HG02571 (cell line): ENCODE measurements at regions not wholly inside any gene's neighbourhood (a gene's known extent, or its start where the extent isn't known, plus 50 kb on each side); places are given as distances from the start of the nearest gene placed in this dataset.

Experiments used
- ATAC-seq: cut with Tn5 transposase; IDR thresholded peaks from one replicate; pipeline ENCODE4 v1.9.1; 2021; ENCODE audit warnings: mild to moderate bottlenecking, moderate library complexity; ENCODE audit not compliant: unreplicated experiment

DNA sequence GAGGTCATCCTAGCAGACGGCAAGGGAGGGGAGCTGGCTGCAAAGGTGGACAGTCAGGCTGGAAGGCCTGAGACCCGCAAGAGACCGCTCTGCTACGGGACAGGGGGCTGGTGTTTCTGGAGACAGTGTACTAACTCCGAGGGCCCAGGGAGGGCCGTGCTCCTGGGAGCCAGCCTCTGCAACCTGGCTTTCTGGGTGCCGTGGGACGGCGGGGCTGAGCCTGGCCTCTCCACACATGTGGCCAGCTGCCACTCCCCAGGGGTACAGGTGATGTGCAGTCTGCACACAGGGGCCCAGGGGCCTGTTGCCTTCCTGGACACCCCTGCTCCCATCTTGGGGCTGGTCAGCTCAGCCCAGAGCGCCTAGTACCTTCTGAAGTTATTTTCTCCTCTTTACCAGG, 92.2 kb downstream of the MRPL36 start:
- ATAC-seq: no peak

DNA sequence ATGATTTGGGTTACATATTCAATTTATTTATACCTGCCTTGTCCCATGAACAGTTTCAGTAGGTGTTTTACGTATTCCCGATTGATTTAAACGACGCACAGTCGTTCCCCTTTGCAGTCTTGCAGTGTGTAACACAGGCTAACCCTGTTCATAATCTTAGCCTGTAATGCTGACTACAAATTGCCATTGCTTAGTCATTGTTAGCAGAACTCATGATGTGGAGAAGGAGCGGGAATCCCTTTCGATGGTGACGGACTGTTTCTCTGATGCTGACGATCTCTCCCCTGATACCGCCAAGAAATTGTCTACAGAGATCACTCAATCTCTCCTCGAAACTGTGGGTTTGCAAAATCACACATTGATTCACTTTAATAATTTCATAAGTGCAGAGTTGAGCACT, 93.2 kb downstream of the MRPL36 start:
- no peak for ATAC-seq

DNA sequence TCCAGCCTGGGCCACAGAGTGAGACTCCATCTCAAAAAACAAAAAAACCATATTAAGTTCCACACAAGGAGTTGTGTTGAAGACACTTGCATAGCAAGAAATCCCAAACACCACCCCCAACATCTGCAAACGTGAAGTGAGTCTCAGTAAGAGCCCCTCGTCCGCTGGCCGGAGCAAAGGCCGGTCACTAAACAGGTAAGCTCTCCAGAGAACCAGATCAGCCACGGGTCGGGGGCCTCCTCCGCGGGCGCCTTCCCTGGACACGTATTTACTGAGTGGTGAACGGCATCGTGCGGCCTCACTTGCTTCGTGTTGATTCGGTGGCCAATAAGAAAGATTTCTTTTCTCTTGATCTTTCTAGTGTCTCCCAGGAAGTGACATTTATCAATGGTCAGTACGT, 93.6 kb downstream of the MRPL36 start:
- ATAC-seq: no peak

DNA sequence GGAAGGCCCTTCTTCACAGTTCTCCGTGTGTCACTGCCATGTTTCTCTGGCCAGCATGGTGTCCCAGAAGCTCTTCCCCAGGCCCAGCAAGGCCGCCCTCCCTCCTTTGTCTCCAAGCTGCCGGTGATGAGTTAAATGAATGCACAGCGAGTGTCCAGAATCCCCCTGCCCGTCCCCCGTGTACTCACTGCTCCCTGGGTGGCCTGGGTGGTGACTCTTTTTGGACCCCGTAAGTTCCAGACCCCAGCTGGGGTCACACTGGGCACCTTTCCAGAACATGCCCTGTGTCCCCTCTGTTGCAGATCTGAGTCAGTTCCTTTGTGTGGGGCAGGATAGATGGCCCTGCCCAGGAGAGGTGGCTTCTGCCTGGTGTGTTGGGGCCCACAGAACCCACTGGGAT, 95.0 kb downstream of the MRPL36 start:
- ATAC-seq: no peak

DNA sequence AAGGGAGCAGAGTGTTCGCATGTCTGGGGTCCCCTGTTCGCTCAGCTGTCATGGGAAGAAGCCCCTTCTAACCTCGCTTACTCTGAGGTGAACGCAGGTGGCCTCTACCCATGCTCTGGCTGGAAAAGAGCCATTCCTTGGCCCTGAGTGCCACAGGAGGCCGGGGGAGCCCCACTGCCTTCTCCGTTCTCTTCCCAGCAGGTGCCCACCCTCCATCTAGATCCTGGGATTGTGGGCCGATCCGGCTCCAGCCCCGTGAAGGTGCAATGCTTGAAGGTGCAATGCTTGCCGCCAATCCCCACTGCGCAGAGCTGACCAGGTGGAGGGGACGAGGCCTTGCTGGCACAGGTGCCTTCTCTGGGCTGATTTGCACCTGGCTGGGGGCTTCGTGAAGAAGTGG, 95.4 kb downstream of the MRPL36 start:
- no peak for ATAC-seq

DNA sequence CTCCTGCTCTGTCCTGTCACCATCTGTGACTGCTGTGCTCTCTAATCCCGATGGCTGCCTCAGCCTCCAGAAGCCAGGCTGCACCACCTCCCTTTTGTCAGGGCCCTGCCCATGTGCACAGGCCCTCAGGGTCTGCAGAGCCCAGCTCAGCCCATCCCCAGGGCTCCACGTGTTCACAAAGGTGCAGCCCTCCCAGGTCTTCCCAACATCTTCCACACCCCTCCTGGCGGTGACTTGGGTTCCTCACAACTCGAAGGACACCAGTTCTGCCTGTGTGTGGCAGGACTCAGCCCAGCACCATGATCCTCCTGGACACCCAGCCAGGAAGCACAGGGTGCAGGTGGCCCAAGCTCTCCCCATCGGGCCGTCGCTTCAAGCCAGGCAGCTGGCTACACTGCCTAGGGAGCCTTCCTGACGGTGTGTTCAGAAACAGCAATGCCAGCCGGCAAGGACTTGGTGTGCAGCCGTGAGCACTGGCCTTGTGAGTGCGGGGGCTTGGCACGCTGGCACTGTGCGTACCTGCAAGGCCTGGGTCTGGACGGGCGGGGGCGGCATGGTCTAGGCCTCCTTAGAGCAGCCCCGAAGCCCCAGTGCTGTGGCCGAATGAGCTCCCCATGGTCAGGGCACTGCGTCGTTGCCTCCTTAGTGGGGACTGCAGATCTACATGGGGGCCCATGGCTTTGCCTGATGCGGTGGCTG, 96.1 kb downstream of the MRPL36 start:
- ATAC-seq: no peak

DNA sequence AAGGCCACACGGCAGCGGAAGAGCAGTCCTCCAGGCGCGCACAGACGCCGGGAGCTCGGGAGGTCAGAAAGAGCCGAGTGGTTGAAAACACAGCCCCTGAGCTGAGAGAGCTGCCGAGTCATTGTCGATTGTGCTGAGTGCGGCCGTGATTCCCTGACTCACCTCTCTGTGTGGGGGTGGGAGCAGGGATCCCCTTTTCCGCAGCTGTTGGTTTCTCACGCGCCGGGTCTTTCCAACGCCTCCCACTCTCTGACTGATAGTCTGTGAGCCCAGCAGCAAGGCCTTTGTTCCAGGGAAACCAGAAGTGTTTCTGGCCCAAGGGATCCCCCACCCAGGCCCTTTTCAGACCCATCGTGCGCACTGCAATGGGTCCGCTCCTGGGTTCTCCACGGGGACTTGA, 97.3 kb downstream of the MRPL36 start:
- ATAC-seq: no peak

DNA sequence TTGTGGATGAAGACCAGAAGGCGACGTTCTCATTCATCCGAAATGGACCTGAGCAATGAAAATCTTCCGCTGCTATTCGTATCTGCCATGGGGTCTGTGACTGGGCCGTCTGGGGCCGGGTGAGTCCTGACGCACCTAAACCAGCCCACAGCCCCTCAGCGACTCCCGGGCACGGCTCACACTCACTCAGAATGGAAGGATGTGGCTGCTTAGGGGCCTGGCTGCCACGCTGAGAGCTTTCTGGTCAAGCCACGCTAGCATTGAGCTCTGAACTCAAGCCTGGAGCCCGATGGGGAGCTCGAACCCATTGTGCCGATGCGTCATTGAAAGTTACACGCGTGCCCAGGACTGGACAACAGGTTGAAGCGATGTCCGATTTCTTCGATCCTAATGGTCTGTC, 97.8 kb downstream of the MRPL36 start:
- ATAC-seq: no peak

DNA sequence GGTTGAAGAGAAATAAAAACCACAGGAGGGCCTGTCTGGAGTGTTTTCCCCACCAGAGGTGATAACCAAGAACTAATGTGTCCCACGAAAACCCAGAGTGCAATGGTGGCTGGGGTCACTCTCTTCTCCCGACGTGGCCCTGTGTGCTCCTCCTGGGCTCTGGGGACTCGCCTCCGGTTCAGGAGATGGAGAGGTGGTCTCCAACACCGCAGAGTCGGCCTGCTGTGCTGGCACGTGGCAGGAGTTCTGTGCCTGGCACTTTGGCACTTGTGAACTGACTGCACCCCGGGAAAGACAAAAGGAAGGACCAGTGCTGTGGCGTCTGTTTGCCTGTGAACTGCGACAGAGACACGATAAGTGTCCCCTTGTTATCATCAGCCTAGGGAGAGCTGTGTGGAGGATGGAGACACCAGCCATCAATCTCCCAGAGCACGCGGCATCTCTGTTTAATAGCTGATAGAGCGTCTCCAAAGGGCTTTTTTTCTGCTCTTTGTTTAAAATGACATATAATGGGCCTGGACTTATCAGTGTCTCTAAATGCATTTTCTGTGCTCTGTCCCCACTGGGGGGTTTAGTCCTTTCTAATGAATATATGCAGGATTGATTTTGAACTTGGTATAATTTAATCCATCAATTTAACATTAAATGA, 98.3 kb downstream of the MRPL36 start:
- ATAC-seq: no peak

DNA sequence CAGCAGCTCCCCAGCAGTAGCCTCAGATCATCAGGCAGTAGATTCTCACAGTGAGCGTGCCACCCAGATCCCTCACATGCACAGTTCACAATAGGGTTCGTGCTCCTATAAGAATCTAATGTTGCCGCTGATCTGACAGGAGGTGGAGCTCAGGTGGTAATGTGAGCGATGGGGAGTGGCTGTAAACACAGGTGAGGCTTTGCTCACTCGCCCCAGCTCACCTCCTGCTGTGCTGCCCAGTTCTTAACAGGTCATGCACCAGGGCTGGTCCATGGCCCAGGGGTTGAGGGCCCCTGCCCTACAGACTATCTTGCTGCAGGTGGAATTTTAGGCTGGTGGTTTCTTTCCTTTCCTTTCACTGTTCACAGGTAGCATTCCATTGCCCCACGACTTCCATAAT, 100.2 kb downstream of the MRPL36 start:
- no peak for ATAC-seq

DNA sequence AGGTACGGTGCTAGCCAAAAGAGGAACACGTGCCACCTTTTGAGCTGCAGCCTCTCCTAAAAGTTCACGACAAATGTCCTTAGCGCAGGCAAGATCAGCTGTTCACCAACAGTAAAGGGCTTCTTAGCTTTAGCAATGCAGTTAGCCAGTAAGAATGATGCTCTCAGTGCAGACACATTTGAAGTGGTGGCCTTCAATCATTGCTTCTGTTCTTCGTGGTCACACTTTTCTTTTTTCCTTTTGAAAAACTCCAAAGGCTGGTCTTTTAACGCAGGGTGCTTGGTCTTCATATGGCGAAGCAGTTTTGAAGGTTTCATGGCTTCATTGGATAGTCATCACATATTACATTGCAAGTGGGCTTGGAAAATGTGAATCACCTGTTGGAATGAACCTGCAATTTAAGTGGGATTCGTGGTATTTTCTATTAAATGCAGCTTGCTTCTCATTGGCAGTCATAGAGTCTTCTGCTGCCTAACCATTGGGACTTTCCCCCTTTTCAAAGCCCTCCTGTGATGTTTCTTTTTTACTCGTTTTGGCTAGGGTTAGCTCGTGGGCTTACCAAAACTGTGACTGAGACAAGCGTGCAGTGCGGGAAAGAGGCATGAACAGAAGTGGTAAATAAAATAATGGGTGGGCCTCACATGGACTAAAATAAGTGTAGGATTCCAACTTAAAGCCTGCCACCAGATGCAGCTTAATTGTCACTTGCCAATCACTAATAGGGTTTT, 100.9 kb downstream of the MRPL36 start:
- ATAC-seq: no peak

DNA sequence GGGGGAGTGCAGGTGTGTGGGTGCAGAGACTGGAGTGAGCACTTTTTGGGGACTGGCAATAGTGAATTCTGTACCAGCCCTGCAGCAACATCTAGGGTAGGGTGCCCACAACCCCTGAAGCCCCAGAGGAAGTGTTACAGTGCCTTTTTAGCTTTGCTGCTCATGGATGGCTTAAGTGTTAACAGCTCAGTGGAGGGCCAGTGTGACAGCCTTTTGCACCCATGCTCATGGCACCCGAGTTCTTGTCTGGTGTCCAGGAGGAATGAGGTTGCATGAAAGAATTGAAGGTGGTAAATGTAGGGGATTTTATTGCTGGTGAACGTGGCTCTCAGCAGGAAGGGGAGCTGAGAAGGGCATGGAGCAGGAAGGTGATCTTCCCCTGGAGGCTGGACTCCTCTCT, 107.3 kb downstream of the MRPL36 start:
- no peak for ATAC-seq

DNA sequence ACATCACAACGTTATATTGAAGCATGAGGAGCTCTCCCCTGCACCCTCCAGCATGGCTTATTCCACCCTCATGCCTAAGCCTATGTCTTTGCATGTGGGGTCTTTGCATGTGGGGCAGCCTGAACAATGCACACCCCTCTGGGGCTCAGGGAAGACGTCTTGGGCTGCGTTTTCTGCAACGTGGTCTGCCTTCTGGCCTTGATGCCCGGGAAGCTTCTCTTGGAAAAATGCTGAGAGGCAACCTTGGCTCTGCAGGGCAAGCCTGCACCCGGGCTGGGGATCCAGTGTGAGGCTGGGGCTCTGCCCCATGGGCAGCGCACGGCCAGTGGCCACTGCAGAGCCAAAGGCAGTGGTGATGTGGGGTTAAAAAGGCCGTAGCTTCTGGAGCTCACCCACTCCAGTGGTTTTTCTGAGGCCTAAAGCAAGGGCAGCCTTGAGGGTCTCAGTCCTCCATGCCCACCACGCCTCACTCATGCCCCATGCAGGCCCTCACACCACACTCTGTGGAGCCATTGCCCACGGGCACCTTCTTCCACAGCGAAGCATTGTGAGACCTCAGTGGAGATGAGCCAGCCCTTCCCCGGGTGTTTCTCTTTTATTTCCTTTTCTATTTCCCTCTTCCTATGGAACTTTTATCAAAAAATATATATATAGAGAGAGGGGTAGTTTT, 112.2 kb downstream of the MRPL36 start:
- ATAC-seq: no peak

DNA sequence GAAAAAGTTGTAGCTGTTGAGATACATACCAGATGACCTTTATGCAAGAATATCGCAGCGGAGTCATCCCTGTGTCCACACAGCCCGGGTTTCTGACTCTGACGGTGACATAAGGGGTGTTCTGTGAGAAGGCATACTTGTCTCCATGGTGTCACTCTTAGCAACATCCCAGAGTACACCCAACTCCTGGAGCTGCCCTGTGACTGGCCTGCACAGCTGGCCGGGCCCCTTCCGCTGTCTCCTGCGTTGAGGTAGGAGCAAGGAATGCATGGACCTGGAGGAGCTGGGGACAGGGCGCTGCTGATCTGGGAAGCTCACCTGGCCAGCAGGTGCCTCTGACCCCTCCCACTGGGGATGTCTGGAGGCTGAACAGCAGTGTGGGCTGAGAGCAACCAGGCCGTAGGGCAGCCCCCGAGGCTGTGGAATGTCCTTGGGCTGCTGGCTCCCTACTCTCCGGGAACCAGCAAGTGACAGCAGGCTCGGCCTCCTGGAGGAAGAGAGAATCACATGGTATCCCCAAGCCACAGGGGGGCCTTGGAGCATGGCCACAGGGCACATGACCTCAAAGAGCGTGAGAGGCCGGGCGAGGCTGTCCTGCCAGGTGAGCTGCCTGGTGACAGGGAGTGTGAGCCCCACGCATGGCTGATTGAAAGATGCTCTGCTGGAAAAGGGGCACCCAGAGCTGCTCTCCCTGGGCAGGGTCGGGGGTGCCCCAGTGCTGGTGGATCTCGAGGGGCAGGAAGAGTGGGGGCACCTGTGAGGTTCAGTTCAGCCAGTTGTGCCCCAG, 113.4 kb downstream of the MRPL36 start:
- ATAC-seq: no peak

DNA sequence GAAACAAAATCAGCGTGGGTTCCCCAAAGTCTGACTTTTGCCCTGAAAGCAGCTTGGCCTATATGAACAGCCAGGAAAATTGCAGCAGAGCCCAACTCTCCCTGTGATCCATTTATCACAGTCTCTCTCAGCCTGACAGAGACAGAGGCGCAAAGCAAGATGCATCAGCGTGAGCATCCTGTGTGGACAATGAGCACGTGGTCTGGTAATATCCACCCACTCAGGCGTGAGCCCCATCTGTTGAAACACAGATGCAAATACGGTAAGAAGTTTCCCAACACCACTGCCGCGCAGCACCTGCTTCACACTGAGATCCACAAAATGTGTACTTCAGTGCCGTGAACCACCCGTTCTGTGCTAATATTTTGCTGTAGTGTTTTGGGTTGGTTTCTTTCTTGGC, 114.6 kb downstream of the MRPL36 start:
- no peak for ATAC-seq

DNA sequence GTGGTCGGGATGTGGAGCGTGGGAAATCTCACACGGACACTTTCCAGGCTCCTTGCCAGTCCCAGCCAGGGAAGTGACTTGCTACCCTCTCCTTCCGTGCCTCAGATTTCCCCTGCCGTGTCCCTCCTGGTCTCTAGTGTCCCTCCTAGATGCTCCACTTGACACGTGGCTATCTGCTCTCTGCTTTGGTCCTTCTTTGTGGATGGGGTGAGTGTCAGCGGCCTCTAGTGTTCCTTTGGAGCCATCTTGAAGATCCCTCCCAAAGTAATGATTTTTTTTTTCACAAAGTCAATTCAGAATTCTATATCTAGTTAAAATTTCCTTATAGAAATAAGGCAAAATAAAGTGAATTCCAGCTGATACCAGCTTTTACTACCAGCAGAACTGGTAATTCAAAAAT, 117.7 kb downstream of the MRPL36 start:
- no peak for ATAC-seq

DNA sequence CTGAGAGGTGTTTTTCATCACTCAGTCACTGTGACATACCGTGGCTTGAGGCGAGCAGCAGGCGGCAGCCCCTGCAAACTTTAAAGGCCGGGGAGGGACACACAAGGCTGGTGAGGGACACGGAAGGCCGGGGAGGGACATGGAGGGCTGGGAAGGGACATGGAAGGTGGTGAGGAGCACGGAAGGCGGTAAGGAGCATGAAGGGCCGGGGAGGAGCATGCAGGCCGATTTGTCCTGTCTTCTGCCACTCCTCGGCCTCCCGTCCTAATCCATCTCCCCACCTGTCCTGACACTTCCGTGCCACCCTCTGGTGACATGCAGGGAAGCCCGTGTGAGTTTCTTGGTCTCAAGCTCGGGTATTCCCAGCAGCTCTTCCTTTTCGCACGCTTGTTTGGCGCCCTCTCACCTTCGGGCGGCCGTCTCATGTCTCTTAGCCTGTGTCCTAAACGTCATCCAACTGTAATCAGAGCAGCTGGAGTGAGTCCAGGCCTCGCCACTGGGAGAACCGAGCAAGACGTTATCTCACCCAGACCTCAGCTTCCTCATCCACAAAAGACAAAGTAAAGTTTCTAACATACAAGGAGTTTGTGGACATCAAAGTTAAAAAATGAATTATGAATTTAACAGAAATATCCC, 126.5 kb downstream of the MRPL36 start:
- ATAC-seq: no peak

DNA sequence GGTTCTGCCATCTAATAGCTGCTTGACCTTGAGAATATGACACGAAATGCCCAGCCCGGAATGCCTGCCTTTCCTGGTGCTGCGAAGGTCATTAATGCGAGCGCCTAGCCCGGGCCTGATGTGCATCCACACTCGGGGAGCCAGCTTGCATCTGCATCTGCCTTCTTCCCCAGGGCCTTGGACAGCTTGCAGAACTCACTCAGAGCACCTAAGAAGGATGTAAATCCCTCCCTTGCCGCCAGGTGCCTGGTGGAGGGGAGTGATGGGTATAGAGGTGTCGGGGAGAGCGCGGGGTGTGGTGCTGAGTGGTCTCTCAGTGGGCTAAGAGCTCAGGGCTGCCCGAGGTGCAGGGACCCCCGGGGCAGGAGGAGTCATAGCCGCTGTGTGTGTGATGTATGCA, 127.2 kb downstream of the MRPL36 start:
- ATAC-seq: no peak

DNA sequence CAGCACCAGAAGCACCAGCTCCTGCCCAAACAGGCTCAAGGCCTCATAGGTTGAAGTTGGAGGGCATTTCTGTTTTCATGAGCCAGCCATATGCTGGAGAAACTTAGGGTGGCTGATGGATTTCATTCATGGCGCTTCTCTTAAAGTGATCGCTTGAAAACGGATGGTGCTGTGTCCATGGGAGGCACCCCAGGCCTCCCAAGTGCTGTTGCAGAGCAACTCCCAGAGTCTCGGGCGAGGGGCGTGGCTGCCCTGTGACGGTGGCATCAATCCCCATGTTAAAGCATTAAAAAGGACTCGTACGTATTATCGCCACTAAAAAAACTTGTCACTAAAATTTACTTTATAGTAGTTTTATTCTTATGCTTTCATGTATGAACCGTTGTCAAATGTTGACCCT, 128.3 kb downstream of the MRPL36 start:
- ATAC-seq: no peak

DNA sequence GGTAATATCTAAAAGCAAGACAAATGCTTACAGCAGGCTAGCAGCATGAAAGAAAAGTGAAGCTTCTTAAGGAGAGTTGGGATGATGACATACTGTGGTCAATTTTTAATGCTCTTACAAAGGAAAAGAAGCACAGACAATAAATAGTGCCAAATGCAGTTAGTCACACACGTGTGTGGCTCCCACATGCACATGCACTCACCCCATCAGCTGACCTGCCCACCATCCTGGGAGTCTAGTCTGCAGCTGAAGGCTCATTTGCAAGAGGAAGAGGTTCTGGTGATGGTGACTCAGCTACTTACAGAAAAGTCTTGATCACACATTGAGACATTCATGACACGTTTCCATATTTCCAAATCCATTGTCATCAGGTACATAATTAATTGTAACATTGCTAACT, 129.3 kb downstream of the MRPL36 start:
- no peak for ATAC-seq
